ENCODE measurements at regions not wholly inside any gene's neighbourhood (a gene's known extent, or its start where the extent isn't known, plus 50 kb on each side); places are given as distances from the start of the nearest gene placed in this dataset.

DNA sequence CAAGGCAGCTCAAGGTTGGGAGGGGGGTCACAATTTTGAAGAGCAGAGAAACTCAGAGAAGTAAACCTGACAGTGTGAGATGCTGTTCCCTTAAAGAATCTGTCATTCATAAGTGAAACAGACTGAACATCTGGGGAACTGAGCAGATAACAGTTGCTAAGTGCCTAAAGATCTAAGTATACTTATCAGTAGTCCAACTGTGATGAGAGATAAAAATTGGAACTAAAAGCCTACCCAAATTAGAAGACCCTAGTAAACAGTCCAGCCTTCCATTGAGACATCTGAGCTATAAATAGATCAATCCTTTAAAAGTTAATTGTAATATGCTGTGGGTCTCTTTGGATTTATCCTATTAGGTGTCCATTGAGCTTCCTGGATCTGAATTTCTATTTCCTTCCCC lies 692.8 kb upstream of the ZNF608 start:
- no peak for TF ChIP-seq POLR2A (IDR thresholded peaks at IDR 0.05)
- TF ChIP-seq, protein P1, sequence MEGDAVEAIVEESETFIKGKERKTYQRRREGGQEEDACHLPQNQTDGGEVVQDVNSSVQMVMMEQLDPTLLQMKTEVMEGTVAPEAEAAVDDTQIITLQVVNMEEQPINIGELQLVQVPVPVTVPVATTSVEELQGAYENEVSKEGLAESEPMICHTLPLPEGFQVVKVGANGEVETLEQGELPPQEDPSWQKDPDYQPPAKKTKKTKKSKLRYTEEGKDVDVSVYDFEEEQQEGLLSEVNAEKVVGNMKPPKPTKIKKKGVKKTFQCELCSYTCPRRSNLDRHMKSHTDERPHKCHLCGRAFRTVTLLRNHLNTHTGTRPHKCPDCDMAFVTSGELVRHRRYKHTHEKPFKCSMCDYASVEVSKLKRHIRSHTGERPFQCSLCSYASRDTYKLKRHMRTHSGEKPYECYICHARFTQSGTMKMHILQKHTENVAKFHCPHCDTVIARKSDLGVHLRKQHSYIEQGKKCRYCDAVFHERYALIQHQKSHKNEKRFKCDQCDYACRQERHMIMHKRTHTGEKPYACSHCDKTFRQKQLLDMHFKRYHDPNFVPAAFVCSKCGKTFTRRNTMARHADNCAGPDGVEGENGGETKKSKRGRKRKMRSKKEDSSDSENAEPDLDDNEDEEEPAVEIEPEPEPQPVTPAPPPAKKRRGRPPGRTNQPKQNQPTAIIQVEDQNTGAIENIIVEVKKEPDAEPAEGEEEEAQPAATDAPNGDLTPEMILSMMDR (IDR thresholded peaks at IDR 0.05), result no peak
